Effector memory CD4-positive, alpha-beta T cell (primary cell): ENCODE measurements at regions not wholly inside any gene's neighbourhood (a gene's known extent, or its start where the extent isn't known, plus 50 kb on each side); places are given as distances from the start of the nearest gene placed in this dataset.
"Not testable (repeated sequence)": the region's sequence is repeated elsewhere in the genome, so short reads cannot be mapped to it uniquely, and the experiment has no call there.

Experiments
- DNase-seq, 3 donors: peaks; one replicate each; pipeline ENCODE4 v3.0.0-alpha.2; 2020
- H3K27ac ChIP-seq: 2 replicates; pipeline ENCODE4 v1.7.0; 2013; ENCODE audit warnings: mild to moderate bottlenecking, low read length, moderate library complexity; ENCODE audit not compliant: insufficient read depth, poor library complexity, severe bottlenecking
- H3K27me3 ChIP-seq: replicated peaks from 2 replicates; pipeline ENCODE4 v1.7.0; 2013; ENCODE audit warnings: mild to moderate bottlenecking, low read length; ENCODE audit not compliant: insufficient read depth, control insufficient read depth, poor library complexity, severe bottlenecking
- H3K36me3 ChIP-seq: 2 replicates; pipeline ENCODE4 v1.7.0; 2013; ENCODE audit warnings: mild to moderate bottlenecking, low read length, moderate library complexity; ENCODE audit not compliant: control insufficient read depth, insufficient read depth
- H3K4me1 ChIP-seq: 2 replicates; pipeline ENCODE4 v1.7.0; 2013; ENCODE audit warnings: low read length, mild to moderate bottlenecking; ENCODE audit not compliant: control insufficient read depth, insufficient read depth, poor library complexity, severe bottlenecking
- H3K4me3 ChIP-seq: 2 replicates; pipeline ENCODE4 v1.7.0; 2013; ENCODE audit warnings: low read length, low read depth, mild to moderate bottlenecking; ENCODE audit not compliant: insufficient read depth, poor library complexity, severe bottlenecking
- H3K9me3 ChIP-seq: 2 replicates; pipeline ENCODE4 v1.7.0; 2013; ENCODE audit warnings: mild to moderate bottlenecking, low read length, moderate library complexity; ENCODE audit not compliant: control insufficient read depth

DNA sequence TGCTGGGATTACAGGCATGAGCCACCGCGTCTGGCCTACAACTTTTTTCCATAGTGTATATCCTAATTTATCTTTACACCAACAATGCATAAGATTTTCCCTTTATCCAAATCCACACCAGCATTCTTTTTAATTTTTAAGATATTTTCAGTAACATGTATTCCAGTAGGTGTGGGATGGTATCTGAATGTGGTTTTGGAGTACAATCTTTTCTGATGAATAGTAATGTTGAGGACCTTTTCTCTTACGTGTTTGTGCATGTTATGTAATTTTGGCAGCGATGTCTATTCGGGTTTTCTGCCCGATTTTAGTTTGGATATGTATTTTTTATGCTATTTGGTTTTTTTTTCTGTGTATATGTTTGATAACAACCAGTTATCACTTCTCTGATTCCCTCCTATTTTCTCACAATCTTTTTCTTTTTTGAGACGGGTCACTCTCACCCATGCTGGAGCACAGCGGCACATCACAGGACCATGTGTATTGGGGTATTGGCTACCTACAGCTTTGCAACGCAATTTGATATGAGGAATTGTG is 114.6 kb upstream of the GRK3 start:
- no peaks in the 10 kb centered on the region for H3K9me3 ChIP-seq
- no peak overlapping the region for H3K4me3 ChIP-seq
- peaks cover 12% of the 10 kb centered on the region for H3K4me1 ChIP-seq
- no peak for DNase-seq
- peaks cover 6% of the 10 kb centered on the region for H3K36me3 ChIP-seq
- no peak overlapping the region for H3K27ac ChIP-seq
- H3K27me3 ChIP-seq = no peaks in the 10 kb centered on the region

DNA sequence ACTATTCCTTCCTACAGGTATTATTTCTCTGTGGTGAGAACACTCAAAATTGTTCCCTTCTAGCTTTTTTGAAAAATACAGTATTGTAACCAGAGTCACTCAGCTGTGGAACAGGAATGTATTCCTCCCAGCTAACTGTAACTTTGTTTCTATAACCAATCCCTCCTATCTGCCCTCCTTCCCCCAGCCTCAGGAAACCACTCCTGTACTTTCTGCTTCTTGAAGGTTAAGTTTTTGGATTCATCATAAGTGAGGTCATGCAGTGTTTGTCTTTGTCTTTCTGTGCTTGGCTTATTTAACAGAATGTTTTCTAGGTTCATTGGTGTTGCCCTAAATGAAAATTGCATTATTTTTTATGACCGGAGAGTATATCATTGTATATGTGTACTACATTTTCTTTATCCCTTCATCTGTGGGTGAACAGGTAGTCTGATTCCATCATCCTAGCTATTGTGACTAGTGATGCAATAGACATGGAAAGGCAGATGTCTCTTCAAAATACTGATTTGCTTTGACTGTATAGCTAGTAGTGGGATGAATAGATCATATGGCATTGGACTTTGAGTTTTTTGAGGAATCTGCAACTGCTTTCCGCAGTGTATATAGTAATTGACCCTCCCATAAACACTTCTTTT is 112.9 kb upstream of the GRK3 start:
- H3K4me3 ChIP-seq = no peak overlapping the region
- H3K27ac ChIP-seq = no peak overlapping the region

DNA sequence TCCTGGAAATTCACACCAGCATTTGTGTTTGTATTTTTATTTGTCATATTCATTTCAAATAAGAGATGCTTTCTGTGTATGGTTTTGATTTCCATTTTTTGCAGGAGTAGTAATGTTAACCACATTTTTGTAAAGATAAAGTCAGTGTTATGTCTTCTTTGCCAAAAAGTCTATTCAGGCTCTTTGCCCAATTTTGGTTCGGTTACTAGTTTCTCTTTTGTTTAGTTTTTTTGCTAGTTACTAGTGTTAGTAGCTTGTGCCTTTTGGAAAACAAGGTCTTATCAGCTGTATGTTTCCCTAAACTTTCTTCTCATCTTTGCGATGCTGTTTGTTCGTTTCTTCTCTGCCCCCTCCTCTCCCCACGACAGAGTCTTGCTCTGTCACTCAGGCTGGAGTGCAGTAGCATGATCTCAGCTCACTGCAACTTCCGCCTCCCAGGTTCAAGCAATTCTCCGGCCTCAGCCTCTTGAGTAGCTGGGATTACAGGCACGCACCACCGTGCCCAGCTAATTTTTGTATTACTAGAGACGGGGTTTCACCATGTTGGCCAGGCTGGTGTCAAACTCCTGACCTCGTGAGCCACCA is 112.3 kb upstream of the GRK3 start:
- Histone ChIP-seq H3K36me3 (peaks cover 6% of the 10 kb centered on the region), H3K27me3 (no peaks in the 10 kb centered on the region), H3K9me3 (no peaks in the 10 kb centered on the region), H3K4me3 (no peak overlapping the region), H3K27ac (no peak overlapping the region), H3K4me1 (peaks cover 12% of the 10 kb centered on the region)
- no peak for DNase-seq

More for the DNA sequence above, 112.9 kb upstream of the GRK3 start:
- H3K9me3 ChIP-seq = no peaks in the 10 kb centered on the region
- no peak for DNase-seq
- no peaks in the 10 kb centered on the region for H3K27me3 ChIP-seq
- peaks cover 12% of the 10 kb centered on the region for H3K4me1 ChIP-seq
- H3K36me3 ChIP-seq = peaks cover 6% of the 10 kb centered on the region

DNA sequence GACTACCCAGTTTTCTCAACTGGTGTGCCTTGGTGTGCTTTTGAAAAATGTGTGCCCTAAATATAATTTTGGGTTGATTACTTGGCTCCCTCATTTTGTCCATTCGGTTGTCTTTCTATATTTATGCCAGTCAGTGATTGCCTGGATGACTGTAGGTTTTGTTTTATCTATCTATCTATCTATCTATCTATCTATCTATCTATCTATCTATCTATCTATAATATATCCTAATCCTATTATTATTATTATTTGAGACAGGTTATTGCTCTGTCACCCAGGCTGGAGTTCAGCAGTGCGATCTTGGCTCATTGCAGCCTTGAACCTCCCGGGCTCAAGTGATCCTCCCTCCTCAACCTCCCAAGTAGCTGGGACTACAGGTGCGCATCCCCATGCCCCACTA is 111.4 kb upstream of the GRK3 start:
- no peak for DNase-seq
- H3K27me3 ChIP-seq = no peaks in the 10 kb centered on the region
- no peaks in the 10 kb centered on the region for H3K9me3 ChIP-seq
- no peak overlapping the region for H3K27ac ChIP-seq
- no peak overlapping the region for H3K4me3 ChIP-seq
- peaks cover 12% of the 10 kb centered on the region for H3K4me1 ChIP-seq
- peaks cover 6% of the 10 kb centered on the region for H3K36me3 ChIP-seq

DNA sequence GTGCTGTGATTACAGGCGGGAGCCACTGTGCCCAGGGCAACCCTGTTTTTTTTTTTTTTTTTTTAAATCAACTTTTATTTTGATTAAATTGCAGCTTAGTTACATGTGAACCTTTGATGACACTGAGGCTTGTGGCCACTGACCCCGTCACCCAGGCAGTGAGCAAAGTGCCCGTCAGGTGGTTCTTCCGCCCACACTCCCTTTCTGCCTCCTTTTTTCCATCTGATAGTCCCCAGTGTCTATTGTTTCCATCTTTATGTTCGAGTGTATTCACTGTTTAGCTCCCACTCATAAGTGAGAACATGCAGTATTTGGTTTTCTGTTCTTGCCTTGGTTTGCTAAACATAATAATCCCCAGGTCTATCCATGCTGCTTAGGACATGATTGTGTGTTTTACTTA is 110.9 kb upstream of the GRK3 start:
- Histone ChIP-seq H3K27me3 (no peaks in the 10 kb centered on the region), H3K4me1 (peaks cover 12% of the 10 kb centered on the region), H3K36me3 (peaks cover 6% of the 10 kb centered on the region), H3K27ac (no peak overlapping the region), H3K4me3 (no peak overlapping the region), H3K9me3 (no peaks in the 10 kb centered on the region)
- DNase-seq = no peak

DNA sequence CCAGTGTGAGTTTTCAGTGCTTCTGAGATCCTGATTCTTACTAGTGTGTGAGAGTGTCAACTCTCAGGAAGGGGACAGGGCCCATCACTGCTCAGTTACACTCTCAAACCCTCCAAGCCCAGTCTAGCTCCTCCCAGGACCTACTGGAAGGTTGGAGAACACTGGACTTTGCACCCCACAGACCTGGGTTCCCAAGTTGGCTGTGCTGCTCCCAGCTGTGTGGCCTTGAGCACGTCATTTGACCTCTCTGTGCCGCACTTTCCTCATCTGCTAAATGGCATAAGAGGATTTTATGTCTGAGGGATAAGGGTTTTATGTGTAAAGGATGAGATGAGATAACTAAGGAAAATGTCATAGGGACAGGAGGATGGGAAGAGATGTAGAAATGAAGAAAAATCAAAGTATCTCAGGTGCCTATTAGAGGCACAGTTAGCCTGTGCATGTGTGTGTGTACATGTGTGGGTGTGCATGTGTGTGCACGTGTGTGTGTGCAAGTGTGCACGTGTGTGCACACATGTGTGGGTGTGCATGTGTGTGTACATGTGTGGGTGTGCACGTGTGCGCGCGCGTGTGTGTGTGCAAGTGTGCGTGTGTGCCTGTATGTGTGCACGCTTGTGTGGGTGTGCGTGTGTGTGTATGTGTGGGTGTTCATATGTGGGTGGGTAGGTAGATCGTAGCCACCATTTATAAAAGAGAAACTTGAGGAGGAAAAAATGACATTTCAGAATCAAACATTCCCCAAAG is 108.0 kb upstream of the GRK3 start:
- not testable (repeated sequence) for H3K27me3 ChIP-seq, DNase-seq, H3K9me3 ChIP-seq, H3K4me1 ChIP-seq, H3K4me3 ChIP-seq, H3K27ac ChIP-seq
- H3K36me3 ChIP-seq = peaks cover 31% of the 10 kb centered on the region

DNA sequence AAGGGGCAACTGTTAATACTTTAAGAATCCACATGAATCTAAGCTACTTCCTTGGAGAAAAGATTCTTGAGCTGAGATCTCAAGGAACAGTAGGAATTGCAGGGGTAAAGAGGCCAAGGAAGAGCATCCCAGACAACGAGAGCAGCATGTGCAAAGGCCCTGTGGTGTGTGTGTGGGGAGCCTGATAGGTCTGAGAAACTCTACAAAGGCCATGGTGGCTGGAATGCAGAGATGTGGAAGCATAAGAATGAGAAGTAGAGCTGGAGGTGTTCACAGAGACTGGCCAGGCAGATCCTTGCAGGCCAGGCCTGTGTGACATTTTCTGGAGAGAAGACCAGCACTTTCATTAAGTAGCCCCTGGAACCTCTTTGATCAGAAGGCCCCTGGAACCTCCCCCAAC is 105.8 kb upstream of the GRK3 start:
- peaks cover 30% of the 10 kb centered on the region for H3K36me3 ChIP-seq
- H3K9me3 ChIP-seq, H3K4me3 ChIP-seq, DNase-seq, H3K4me1 ChIP-seq, H3K27me3 ChIP-seq, H3K27ac ChIP-seq: not testable (repeated sequence)

DNA sequence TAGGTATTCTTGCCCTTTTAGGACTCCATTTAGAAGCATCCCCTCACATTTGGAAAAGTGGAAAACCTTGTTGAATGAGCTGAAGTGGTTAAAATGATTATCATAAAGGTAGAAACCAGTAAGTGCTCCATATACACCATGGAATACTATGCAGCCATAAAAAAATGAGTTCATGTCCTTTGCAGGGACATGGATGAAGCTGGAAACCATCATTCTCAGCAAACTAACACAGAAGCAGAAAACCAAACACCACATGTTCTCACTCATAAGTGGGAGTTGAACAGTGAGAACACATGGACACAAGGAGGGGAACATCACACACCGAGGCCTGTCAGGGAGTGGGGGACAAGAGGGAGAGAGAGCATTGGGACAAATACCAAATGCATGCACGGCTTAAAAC is 103.8 kb upstream of the GRK3 start:
- not testable (repeated sequence) for H3K4me1 ChIP-seq, H3K9me3 ChIP-seq, DNase-seq, H3K27me3 ChIP-seq, H3K4me3 ChIP-seq, H3K27ac ChIP-seq
- H3K36me3 ChIP-seq = peaks cover 25% of the 10 kb centered on the region

DNA sequence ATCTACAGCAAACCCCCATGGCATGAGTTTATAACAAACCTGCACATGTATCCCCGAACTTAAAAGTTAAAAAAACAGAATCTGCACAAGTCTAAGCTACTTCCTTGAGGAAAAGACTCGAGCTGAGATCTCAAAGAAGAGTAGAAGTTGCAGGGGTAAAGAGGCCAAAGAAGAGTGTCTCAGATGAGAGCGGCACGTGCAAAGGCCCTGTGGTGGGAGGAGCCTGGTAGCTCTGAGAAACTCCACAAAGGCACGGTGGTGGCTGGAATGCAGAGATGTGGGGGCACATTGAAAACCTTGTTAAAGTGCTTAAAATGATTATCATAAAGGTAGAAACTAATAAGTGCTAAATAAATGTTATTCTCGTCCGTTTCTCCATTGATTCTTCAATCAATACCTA is 103.2 kb upstream of the GRK3 start:
- no peaks in the 10 kb centered on the region for H3K9me3 ChIP-seq
- H3K27me3 ChIP-seq = no peaks in the 10 kb centered on the region
- no peak overlapping the region for H3K4me3 ChIP-seq
- DNase-seq = no peak
- H3K27ac ChIP-seq = no peak overlapping the region
- peaks cover 25% of the 10 kb centered on the region for H3K36me3 ChIP-seq
- H3K4me1 ChIP-seq = no peaks in the 10 kb centered on the region
